ENCODE measurements at regions not wholly inside any gene's neighbourhood (a gene's known extent, or its start where the extent isn't known, plus 50 kb on each side); places are given as distances from the start of the nearest gene placed in this dataset.

DNA sequence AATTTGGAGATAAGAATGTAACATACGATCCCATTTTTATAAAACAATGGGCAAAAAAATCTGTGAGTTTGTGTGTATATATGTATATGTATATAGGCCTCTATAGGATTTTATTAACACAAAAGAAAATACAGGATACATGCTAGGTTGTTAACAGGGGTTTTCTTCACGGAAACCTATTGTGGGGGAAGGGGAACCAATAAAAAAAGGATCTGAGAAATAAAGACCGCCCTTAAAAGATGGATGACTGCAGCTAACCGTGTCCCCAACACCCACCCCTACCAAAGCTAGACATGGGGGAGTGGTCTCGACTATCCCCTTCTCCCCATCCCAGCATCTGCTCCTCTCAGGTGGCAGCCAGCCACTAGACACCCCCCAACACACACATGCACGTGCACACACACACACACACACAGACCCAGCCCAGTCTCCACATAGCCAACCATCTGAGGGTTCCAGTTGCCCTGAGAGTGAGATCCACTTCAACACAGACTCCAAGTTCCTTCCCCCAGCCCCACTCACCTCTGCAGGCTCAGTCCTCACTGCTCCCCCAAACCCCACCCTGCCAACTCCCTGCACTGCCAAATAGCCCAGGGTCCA is 132.9 kb downstream of the TPRA1 start:
- no peak for DNase-seq

DNA sequence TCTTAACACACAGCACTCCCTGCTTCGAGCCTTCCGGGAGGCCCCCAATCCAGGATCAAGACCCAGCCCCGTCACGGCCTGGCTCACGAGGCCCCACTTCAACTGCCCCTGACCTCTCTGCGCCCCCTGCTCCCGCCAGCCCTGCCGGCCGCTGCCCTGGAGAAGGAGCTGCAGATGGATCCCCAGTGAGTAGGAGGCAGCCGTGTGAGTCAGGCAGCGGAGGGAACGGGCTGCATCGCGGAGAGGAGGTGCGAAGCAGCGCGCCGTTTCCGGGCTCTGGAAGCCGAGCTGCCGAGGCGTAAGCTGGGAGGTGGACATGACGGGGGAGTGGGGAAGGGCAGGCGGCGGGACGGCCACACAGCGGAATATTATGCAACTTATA is 133.4 kb downstream of the TPRA1 start:
- DNase-seq: peak; percentile 29

DNA sequence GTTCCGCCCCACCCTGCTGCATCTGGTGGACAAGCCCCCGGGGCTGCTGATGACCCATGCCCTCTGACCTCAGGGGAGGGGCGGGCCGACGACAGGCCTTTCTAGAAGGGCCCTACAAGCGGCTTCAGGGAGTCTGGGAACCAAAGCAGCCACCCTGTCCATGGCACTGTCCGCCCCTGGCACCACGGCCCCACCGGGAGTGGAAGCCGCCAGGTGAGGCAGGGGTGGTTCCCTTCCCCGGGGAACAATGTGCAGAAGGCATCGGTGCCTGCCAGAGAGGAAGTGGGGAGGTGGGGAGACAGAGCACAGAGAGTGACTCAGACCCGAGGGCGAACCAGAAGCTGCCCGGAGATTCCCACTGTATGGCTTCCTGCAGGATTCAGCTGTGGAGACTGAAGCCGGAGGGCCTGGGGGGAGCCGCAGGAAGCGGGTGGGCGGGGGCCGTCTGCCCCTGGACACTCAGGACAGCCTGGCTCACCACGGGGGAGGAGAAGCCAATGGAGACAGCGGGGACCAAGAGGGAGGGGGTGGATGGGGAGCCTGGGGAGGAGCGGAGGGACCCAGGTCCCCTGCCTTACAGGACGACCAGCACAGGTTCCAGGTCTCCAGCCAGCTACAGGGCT is 134.0 kb downstream of the TPRA1 start:
- no peak for DNase-seq

DNA sequence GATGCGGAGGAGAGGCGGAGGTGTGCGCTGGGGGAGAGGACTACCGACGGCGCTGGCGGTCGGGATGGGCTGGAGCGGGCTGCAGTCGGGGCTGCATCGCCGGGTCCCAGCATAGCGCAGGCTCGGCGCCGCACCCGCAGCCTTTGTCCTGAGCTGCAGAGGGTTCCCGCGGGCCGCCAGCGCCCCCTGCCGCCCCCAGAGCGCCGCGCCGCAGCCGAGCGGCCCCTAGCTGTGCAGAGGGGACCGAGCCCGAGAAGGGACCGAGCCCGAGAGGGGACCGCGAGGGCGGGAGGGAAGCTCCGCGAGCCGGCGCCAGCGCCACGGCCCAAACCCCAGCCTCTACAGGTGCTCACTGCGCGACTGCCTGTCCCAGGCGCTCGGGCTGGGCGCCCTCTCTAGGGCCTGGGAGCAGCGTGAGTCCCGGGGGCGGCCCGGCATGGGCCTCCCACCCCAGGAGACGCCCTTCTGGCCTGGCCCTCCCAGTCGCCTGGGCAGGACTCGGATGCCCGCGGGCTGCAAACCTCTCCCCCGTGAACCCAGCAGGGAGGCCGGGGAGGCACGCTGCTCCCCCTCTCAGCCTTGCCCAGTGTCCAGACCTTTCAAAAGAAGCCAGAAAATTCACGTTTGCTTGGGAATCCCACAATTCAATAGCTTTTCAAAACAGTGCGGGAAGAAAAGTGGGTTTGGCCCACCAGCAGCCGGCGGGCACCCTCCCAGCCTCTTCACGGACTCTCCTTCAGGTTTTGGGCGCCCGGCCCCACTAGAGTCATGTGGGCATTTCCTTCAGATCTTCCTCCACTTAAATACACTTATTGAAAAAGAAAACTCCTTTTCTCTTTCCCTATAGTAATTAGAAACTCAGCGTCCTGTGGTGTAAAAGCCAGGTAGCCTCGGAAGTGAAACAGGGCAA is 134.7 kb downstream of the TPRA1 start:
- DNase-seq: peak; percentile 83

DNA sequence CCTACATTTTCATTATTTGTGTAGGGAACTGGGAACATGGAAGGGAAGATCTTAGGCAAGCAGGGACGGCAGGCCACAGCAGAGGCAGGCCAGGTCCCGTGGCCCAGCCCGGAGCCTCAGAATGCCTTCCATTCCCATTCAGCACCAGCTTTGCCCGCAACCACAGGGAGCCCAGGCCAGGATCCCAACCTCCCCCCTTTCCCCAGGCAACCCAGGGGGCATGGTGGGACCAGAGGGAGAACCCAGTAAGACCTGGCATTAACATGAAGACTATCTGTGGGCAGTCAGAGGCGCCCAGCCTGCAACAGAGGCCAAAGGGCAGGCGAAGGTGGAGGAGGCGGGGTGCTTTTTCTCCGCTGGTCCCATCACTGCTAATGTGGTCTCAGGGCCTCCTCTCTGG is 135.6 kb downstream of the TPRA1 start:
- DNase-seq: no peak

DNA sequence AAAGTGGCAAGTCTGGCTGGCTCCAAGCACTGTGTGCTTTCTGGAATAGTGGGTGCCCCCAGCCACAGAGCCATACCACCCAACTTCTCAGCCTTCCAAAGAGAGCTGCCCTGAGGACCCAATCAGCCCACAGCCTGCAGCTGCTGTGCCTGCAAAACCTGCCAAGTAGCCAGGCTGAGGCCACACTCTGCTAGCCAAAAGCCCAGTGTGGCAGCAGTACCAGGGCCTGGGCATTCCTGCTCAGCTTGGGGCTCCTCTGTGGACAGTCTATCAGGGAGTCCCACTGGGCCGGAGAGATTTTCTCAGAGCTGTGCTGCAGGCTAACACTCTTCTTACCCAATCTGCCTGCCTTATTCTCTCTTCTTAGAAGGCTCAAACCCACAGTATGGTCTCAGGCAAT is 136.5 kb downstream of the TPRA1 start:
- DNase-seq: no peak

DNA sequence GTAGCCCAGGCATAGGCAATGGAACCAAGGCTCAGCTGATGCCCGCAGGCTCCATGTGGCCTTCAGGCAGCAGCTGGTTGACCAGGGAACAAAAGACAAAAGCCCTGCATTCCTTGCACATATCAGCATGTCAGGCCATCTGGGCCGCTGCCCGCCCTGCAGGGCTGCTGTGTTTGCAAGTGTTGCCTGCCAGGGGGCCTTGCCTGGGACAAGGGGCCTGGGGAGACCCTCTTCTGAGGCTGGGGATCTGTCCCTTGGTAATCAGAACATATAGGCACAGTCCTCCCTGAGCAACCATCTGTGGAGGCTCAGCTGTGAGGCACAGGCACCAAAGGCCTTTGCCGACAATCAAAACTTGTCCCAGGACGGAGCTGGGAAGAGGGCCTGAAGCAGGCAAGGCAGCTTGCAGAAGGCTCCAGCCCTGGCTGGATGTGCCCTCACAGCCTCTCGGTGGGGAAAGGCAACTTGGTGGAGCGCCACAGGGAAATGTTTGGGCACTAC is 138.2 kb downstream of the TPRA1 start:
- DNase-seq: no peak

DNA sequence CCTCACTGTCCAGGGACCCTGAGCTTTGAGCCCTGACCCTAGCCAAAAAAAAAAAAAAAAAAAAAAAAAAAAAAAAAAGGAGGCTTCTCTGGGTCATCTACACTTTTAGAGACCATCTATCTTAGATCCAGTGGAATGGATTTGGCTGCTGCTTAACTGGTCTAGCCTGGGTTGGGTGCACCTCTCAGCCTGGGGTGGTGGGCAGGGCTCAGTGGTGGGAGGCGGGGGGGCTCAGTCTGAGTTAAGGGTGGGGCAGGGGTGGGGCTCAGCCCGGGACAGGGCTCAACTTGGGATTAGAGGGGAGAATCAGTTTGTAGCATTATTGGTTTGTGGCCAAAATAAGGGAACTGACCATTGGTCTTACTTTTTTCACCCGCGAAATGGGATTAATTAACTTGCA is 139.2 kb downstream of the TPRA1 start:
- no peak for DNase-seq

DNA sequence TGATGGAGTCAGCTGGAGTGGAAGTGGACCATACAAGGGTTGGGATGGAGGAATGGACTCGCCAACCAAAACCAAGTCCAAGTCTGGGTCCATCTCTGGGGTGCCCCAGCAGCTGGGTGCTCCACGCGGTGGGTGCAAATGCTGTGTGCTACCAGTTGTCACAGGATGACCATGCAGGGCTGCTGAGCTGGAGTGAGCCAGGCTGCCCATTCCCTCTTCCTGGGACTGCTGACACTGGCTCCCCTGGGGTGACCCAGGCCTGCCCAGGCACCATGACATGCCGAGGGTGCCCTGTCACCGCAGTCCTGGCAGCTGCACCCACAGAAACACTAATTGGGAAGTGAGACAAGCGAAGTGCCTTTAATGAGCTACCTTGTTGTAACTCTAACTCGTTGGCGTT is 140.2 kb downstream of the TPRA1 start:
- no peak for DNase-seq

DNA sequence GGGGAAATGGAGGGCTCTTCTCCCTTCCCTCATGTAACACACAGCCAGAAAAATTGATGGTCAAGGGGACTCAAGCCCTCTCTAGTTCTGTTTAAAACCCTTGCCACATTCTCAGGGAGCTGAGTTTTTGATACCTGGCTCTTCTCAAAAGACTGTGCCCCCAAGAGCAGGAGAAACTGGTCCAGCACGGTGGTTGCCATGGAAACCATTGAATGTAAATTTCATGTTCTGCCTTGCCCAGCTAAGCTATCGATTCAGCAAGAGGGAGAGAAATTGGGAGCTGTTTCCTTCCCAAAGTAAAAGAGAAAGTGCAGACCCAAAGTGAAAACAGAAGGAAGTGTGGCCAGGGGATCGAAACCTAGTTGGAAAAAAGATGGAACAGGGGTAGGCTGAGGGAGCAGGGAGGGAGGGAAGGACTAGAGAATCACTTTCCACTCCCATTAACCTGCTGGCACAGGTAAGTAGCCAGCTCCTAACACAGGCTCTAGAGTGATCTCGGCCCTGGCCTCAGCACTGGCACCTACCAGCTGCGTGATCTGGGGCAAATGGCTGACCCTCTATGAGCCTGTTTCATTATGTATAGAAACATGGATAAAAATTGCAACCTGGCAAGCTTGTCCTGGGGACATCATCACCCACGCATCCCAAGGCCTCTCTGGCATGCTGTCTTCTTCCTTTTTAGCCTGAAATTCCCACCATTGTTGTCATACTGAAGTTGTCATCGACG is 140.9 kb downstream of the TPRA1 start:
- no peak for DNase-seq

DNA sequence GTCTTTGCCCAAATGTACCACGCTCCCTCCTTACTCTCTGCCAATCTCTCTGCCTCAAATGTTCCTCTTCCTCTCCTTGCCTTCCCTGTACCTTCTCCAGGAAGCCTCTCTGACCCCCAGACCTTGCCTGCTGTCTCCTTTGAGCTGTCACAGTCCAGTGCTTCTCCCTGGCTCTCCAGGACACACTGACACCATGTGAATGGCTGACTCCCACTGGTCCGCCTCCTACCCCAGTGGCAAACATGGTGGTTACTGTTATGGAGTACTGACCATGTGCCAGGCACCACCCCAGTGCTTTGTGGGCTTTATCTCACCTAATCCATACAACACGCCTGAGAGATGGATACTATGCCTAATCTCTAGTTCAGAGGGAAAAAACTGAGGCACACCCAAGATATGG is 141.9 kb downstream of the TPRA1 start:
- DNase-seq: no peak

DNA sequence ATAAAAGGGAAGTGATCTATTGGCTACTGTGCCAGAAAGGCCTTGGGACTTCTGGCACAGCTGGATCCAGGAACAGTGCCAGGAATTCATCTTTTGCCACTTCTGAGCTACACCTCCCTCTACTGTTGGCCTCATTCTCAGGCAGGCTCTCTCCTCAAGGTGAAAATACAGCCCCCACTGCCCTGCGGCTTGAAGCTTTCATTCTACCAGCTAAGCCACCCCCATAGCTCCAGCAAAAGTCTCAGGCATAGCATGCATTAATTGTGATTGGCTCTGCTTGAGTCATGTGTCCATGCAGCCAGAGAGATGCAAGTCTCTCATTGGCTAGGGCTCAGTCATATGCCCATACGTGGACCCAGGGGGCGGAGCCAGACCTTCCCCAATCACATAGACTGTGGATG is 142.4 kb downstream of the TPRA1 start:
- no peak for DNase-seq

DNA sequence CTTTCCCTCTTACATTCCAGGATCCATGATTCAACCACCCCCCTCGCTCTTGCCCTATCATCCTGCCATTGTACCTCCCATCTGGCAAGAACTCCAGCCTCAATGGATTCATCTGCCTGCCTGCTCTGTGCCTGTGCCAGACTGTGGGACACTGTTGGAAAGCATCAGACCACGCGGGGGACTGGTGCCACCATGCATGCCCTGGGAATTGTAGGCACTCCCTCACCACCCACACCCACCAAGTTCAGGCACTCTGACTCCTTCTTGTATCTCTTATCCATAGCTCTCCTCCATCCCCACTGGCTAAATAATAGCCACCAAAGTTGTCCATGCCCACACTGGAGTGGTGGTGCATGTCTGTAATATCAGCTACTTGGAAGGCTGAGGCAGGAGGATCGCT is 143.8 kb downstream of the TPRA1 start:
- no peak for DNase-seq

DNA sequence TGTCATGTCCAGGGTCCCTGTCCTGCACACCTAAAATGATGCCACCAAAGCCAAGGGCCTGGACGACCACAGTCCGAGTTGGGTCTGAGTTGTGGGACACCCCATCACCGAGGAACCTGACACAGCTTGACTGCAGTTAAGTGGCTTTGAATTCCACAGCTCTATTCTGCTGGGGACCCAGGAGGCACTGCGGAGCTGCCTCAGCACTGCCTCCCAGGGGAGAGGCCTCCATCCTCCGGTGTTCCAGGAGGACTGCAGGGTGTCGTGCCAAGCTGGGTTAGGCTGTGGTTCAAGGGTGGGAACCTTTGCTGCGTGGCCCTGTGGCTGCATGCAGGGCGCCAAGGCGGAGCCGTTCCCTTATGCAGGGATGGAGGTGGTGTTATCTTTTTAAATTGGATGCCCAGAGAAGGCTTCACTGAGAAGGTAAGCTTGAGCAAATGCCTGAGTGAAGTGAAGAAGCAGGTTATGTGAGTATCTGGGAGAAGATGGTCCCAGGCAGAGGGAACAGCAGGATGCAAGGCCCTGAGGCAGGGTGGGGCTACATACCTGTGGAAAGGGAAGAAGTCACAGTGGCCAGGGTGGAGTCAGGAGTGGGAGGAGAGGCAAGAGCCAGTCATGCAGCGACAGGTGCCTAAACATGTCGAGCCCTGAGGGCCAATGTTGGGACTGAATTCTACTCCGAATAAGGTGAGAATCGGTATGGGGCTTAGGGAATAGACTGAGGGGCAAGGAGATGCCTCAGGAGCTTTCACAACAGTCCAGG is 144.8 kb downstream of the TPRA1 start:
- DNase-seq: no peak

DNA sequence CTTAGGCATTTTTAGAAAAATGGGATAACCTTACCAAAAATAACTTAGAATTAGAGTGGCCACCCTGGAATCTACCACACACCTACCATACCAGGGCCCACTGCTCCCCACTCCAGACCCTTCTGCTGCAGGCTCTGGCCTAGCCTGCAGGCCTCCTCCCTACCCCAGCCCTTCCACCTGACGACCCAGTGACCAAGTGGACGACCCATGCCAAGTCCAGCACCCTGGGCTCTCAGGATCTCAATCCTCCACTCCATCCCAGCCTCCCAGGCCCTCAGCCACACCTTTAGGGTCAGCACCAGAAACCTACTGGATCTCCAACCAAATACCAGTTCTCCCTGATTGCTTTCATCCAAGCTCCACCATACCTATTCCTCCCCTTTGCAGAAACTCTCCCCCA is 145.8 kb downstream of the TPRA1 start:
- no peak for DNase-seq

DNA sequence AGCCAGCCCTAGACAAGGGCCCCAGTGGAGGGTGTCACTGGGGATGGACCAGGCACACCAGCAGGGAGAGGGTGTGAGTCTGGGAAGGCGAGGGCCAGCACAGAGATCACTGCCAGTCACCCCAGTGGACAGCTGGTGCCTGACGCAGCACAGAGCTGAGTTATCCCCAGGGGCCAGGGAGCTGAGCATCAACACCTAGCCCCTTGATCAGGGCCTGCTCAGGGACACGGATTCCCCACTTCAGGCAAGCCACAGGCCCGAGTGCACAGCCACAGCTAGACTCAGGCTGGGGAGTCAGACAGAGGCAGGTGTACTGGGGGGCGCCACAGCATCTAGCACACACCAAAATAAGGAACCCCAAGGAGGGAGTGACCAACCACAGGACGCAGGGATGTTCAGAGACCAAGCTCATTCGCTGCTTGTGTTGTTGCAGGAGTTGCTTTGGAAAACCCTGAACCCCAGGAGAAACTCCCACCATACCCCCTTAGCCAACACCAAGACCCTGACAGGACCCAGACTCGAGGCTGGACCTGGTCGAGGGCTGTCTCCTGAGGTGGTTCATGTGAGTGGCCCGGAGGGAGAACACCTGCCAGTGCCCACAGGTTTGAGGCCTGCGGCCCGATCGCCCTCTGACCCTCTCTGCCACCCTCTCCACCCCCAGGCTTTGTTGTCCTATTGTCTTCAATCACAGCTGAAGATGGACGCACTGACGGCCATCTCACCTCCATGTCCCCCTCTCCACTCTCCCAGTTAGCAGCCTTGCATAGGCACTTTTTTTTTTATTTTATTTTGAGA is 146.8 kb downstream of the TPRA1 start:
- DNase-seq: no peak

DNA sequence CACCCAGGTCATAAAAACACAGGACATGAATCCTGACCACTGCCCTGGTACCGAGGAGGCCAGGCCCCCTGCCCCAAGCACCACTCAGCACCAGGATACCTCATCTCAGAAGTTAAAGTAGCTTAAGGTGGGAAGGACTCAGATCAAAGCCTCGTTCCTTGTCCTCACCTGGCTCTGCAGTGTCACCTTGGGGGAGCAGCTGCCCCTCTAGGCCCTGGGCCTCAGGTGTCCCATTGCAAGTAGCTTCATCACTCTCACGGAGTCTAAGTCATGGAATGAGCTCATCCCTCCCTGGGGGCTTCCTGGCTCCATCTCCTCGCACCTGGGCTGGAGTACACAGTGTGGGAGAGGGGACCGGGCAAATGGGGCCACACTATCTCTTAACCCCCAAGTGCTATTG is 148.0 kb downstream of the TPRA1 start:
- DNase-seq: no peak

DNA sequence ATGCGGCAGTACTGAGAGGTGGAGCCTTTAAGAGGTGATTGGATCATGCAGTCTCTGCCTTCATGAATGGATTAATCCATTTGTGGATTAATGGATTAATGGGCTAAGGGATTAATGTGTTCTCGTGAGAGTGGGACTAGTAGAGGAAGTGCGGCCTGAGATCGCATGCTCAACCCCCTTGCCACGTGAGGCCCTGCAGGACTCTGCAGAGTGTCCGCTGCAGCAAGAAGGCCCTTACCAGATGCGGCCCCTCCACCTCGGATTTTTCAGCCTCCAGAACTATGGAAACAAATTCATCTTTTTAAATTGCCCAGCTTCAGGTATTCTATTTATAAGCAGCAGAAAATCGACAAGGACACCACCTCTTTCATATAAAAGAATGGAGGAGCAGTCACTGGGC is 148.8 kb downstream of the TPRA1 start:
- DNase-seq: no peak

DNA sequence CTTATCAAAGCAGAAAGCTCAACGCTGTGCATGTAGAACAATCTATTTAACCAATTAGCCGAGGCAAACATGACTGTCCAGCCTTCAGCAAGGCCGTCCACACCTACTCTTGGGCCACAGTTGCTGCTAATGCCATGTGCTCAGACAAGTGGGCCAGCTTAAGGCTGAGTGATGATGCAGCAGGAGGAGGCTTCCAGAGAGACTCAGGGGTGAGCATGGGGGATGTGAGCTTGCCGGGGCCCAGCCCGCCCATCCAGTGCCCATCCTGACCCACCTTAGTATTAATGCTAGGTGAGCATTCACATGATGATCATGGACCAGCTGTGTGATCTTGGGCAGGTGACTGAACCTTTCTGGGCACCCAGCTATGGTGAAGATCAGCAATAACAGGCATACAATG is 150.1 kb downstream of the TPRA1 start:
- no peak for DNase-seq

DNA sequence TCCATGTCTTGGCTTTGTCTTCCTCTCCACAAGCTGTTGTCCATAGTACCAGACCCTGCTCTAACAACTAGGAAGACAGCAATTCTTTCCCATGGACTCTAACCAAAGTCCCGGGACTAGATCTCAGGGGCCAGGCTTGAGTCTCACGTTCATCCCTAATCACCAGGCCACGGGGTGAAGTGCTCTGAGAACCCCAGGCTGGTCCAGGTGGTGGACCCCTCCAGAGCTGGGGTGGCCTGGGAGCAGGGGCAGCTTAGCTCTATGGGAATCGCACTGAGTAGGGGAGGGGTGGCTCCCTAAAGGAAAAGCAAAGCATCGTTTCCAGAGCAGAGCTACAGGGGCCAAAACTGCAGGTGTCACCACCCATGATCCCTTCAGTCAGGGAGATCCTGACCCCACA is 150.9 kb downstream of the TPRA1 start:
- no peak for DNase-seq

DNA sequence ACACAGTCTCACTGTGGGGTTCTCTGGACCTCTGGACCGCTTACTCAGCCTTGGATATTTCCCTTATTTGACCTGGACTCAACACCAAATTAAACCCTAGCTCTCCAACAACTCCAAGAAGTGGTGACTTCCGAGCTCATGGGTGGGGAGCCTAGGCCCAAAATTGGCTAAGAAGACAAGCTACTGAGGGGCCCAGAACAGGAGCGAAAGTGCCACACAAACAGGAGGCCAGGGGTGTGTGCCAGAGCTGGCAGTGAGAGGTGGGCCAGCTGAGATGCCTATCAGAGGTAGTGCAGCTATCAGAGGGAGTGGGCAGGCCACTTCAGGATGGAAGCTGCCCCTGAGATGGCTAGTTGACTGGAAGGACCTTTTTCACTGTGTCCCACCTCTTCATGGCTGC is 151.1 kb upstream of the PRR20G start:
- DNase-seq: no peak

DNA sequence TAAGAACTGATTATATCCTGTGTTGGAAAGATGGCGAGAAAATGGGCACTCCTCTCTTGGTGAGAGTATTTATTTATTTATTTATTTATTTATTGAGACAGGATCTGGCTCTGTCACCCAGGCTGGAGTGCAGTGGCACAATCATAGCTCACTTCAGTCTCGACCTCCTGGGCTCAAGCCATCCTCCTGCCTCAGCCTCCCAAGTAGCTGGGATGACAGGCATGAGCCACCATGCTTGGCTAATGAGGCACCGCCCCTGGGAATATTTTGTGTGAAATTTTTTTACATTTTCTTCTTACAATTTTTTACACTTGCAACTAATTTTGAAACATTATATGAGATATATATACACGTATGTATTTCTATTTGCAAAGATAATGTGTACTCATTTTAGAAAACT is 150.5 kb upstream of the PRR20G start:
- DNase-seq: no peak
